Uterus (tissue), 3 donors: ENCODE measurements at regions not wholly inside any gene's neighbourhood (a gene's known extent, or its start where the extent isn't known, plus 50 kb on each side); places are given as distances from the start of the nearest gene placed in this dataset.
"Not testable (repeated sequence)": the region's sequence is repeated elsewhere in the genome, so short reads cannot be mapped to it uniquely, and the experiment has no call there.

Experiments used
- DNase-seq, 2 donors: peaks; one replicate each; pipeline ENCODE4 v3.0.0-alpha.2; 2019 to 2020
- H3K27ac ChIP-seq, 2 donors: fragments of 200-600 bp; sonication (generic); 1 replicate in 1 of 2; 2 replicates in 1 of 2; pipeline ENCODE4 v1.5.1; 2016 to 2018
- H3K27me3 ChIP-seq, 2 donors: fragments of 200-600 bp; sonication (generic); one replicate each; pipeline ENCODE4 v1.5.1; 2018 to 2019; ENCODE audit warnings: control low read depth in 1 of 2
- H3K36me3 ChIP-seq, 2 donors: fragments of 200-600 bp; sonication (generic); one replicate each; pipeline ENCODE4 v1.5.1; 2019; ENCODE audit warnings: control low read depth in 1 of 2
- H3K4me1 ChIP-seq, 2 donors: fragments of 200-600 bp; sonication (generic); one replicate each; pipeline ENCODE4 v1.5.1; 2018 to 2019; ENCODE audit warnings: control low read depth in 1 of 2
- H3K4me3 ChIP-seq, 2 donors: fragments of 200-600 bp; sonication (generic); 1 replicate in 1 of 2; 2 replicates in 1 of 2; pipeline ENCODE4 v1.5.1; 2018 to 2019; ENCODE audit warnings: mild to moderate bottlenecking in 1 of 2
- H3K9me3 ChIP-seq, 2 donors: fragments of 200-600 bp; sonication (generic); one replicate each; pipeline ENCODE4 v1.5.1; 2019; ENCODE audit warnings: control low read depth in 1 of 2
- CTCF ChIP-seq, 4 experiments: fragments of 200-600 bp in 2 of 4; fragments of 450-650 bp in 2 of 4; sonication (generic) in 2 of 4; IDR thresholded peaks; one replicate each; pipeline ENCODE4 v1.5.1; 2016 to 2019; ENCODE audit warnings: antibody characterized with exemption in 4 of 4, mild to moderate bottlenecking in 2 of 4, moderate library complexity in 1 of 4
- POLR2A ChIP-seq, 2 donors: fragments of 450-650 bp; IDR thresholded peaks; one replicate each; pipeline ENCODE4 v1.6.1; 2016; ENCODE audit warnings: antibody characterized with exemption in 2 of 2, mild to moderate bottlenecking in 1 of 2, moderate library complexity in 1 of 2
- intact Hi-C: fragments of 100-400 bp; cut with DNase I; formaldehyde crosslinking; loops from one replicate; pipeline ENCODE4 v1.15.1; 2023; ENCODE audit warnings: low total_unique reads
- donor health status: DM: yes; HTN: yes; CAD: no.

DNA sequence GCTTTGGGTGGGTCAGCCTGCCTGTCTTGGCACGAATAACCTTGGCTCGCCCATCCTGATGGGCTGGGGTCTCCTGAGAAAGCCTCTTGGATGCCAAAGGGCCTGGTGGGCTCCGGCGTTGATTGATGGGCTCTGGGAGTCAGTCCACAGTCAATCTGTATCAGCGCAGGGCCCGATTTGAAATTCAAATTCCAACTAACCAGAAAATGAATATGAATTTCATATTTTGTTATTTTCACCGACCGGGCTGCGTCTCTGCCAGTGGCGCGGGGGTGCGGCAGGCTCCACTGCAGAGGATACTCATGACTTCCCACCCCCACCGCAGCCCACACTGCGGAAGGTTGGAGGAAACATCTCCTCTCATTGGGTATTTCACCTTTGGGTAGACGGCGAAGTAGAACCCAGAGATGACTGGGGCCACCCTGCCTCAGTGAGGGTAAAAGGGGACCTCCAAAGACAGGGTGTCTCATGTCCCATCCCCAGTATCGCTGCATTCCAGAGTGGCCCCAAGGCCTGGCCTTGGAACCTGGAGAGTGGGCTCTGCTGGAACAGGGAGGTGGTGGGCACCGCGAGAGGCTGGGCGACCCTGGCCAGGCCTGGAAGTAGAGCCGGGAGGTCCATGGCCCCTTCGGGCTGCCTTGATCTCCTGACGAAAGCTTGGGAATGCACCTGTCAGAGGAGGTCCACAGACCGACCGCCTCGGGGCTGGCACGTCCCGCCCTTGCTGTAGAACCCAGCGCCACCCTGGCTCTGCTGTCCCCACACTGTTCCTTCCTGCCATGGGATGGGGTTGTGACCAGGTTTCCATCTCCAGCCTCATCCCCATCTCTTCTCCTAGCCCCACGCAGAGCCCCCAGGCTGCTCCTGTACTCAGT, 54.8 kb upstream of the SORCS2 start:
- H3K36me3 ChIP-seq = no peaks in the 10 kb centered on the region
- no peak for DNase-seq
- no peak overlapping the region for H3K4me3 ChIP-seq
- TF ChIP-seq CTCF (IDR thresholded peaks at IDR 0.05) (no peak), POLR2A (IDR thresholded peaks at IDR 0.05) (no peak)
- H3K9me3 ChIP-seq = no peaks in the 10 kb centered on the region
- intact Hi-C loops = no loop called here
- H3K27ac ChIP-seq = no peak overlapping the region
- H3K4me1 ChIP-seq = peaks cover 0 to 7% of the 10 kb centered on the region in 2 donors
- H3K27me3 ChIP-seq = no peaks in the 10 kb centered on the region

GRCh38 chr4:7136351-7136750, 56.0 kb upstream of the SORCS2 start:
- H3K4me3 ChIP-seq = no peak overlapping the region
- H3K27ac ChIP-seq = no peak overlapping the region
- intact Hi-C loops = no loop called here
- DNase-seq = no peak
- no peak for TF ChIP-seq POLR2A (IDR thresholded peaks at IDR 0.05)
- TF ChIP-seq CTCF (IDR thresholded peaks at IDR 0.05) = no peak
- H3K36me3 ChIP-seq = no peaks in the 10 kb centered on the region
- H3K9me3 ChIP-seq = no peaks in the 10 kb centered on the region
- no peaks in the 10 kb centered on the region for H3K27me3 ChIP-seq
- H3K4me1 ChIP-seq = peaks cover 0 to 7% of the 10 kb centered on the region in 2 donors

GRCh38 chr4:7135389-7135746, 57.0 kb upstream of the SORCS2 start:
- Histone ChIP-seq H3K27ac (peak overlapping the region in 1 of 2 donors; percentile 58), H3K4me3 (no peak overlapping the region), H3K27me3 (no peaks in the 10 kb centered on the region), H3K4me1 (peaks cover 0 to 7% of the 10 kb centered on the region in 2 donors), H3K9me3 (no peaks in the 10 kb centered on the region), H3K36me3 (no peaks in the 10 kb centered on the region)
- TF ChIP-seq POLR2A (IDR thresholded peaks at IDR 0.05) (no peak), CTCF (IDR thresholded peaks at IDR 0.05) (no peak)
- no peak for DNase-seq
- intact Hi-C loops = no loop called here

DNA sequence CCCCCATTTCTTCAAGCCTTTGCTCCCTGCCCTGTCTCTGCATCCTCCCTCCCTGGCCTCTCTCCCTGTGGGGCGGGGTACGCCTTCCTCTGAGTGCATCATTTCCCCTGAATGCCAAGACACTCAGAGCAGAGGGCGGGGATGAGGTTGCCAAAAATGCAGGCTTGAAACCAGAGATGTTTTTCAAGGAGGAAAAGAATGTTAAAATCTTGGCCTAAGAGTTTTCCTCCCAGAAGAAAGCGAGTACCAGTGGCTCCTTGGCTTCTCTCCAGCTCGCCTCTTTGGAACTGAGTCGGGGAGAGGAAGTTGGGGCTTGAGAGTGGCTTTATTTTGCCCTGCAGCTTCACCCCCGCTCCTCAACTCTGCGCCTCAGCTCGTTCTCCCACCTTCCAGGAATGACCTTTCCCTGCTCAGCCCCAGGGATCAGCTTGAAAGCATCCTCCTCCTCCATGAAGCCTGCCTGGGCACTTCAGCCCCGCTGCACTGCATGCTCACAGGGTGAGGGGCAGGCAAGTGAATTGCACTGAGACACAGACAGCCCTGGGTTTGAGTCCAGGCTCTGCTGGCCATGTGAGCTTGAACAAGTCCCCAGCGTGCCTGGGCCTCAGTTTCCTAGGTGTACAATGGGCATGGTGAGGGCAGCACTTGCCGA, 57.5 kb upstream of the SORCS2 start:
- H3K4me3 ChIP-seq = no peak overlapping the region
- H3K27me3 ChIP-seq = no peaks in the 10 kb centered on the region
- H3K36me3 ChIP-seq = no peaks in the 10 kb centered on the region
- DNase-seq = peak; percentile 77 to 81
- no peak for TF ChIP-seq CTCF (IDR thresholded peaks at IDR 0.05)
- TF ChIP-seq POLR2A (IDR thresholded peaks at IDR 0.05) = no peak
- no peaks in the 10 kb centered on the region for H3K9me3 ChIP-seq
- intact Hi-C loops = no loop called here
- H3K4me1 ChIP-seq = peaks cover 0 to 7% of the 10 kb centered on the region in 2 donors
- H3K27ac ChIP-seq = peak overlapping the region in 1 of 2 donors; percentile 58

- H3K4me3 ChIP-seq, H3K36me3 ChIP-seq, H3K27me3 ChIP-seq, H3K9me3 ChIP-seq, DNase-seq, intact Hi-C loops, H3K4me1 ChIP-seq: not testable (repeated sequence)
- peak overlapping the region in 1 of 2 donors; percentile 58 for H3K27ac ChIP-seq
Observed at GRCh38 chr4:7133818-7134650, 58.3 kb upstream of the SORCS2 start.
